Type B pancreatic cell (in vitro differentiated cells): ENCODE measurements at regions not wholly inside any gene's neighbourhood (a gene's known extent, or its start where the extent isn't known, plus 50 kb on each side); places are given as distances from the start of the nearest gene placed in this dataset.
A peak's percentile ranks its signal among the peaks of the same experiment; 100 is the strongest.

Experiments used
- DNase-seq: peaks from one replicate; pipeline ENCODE4 v3.0.0; 2021; ENCODE audit warnings: mixed read lengths; ENCODE audit not compliant: unreplicated experiment; ENCODE audit errors: extremely low spot score
- H3K27ac Mint-ChIP-seq: 2 replicates; pipeline ENCODE4 v1.8.0; 2021; ENCODE audit warnings: mild to moderate bottlenecking, mixed read lengths
- H3K27me3 Mint-ChIP-seq: 2 replicates; pipeline ENCODE4 v1.8.0; 2021; ENCODE audit warnings: mixed read lengths
- H3K36me3 Mint-ChIP-seq: 2 replicates; pipeline ENCODE4 v1.8.0; 2021; ENCODE audit warnings: mixed read lengths
- H3K4me1 Mint-ChIP-seq: one replicate; pipeline ENCODE4 v1.8.0; 2021; ENCODE audit warnings: mixed read lengths; ENCODE audit not compliant: unreplicated experiment
- H3K4me3 Mint-ChIP-seq: 2 replicates; pipeline ENCODE4 v1.8.0; 2021; ENCODE audit warnings: mild to moderate bottlenecking, mixed read lengths
- H3K9me3 Mint-ChIP-seq: 2 replicates; pipeline ENCODE4 v1.8.0; 2021; ENCODE audit warnings: mixed read lengths
- TF ChIP-seq, protein P1 (sequence below): fragments of 200-600 bp; sonication (generic); conservative IDR thresholded peaks from 2 replicates; pipeline ENCODE4 v1.5.0; 2021; ENCODE audit warnings: antibody characterized with exemption, mild to moderate bottlenecking

DNA sequence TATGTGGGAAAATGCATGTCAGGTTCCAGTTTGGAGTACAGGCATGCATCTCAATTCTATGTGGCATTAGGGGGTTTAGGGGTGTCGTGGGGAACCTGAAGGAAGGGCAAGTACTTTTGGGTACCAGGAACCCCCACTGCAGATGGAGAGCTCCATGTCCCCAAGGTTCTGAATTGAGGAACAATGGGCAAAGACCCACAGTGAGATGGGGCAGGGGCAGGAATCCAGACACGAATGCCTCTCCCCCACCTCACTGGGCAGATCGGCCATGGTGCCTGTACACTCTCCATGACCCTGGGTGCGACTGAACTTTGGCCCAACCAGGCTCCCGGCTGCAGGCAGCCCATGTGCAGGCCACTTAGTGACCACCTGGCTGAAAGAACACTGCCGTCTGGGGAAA is 209.3 kb downstream of the HAUS1 start:
- TF ChIP-seq, protein P1, sequence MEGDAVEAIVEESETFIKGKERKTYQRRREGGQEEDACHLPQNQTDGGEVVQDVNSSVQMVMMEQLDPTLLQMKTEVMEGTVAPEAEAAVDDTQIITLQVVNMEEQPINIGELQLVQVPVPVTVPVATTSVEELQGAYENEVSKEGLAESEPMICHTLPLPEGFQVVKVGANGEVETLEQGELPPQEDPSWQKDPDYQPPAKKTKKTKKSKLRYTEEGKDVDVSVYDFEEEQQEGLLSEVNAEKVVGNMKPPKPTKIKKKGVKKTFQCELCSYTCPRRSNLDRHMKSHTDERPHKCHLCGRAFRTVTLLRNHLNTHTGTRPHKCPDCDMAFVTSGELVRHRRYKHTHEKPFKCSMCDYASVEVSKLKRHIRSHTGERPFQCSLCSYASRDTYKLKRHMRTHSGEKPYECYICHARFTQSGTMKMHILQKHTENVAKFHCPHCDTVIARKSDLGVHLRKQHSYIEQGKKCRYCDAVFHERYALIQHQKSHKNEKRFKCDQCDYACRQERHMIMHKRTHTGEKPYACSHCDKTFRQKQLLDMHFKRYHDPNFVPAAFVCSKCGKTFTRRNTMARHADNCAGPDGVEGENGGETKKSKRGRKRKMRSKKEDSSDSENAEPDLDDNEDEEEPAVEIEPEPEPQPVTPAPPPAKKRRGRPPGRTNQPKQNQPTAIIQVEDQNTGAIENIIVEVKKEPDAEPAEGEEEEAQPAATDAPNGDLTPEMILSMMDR: no peak
- Mint-ChIP-seq H3K4me1 (no peaks in the 10 kb centered on the region), H3K4me3 (no peak overlapping the region), H3K36me3 (no peaks in the 10 kb centered on the region), H3K9me3 (no peaks in the 10 kb centered on the region), H3K27ac (no peak overlapping the region), H3K27me3 (peaks cover 5% of the 10 kb centered on the region)
- peak; percentile 48 for DNase-seq

DNA sequence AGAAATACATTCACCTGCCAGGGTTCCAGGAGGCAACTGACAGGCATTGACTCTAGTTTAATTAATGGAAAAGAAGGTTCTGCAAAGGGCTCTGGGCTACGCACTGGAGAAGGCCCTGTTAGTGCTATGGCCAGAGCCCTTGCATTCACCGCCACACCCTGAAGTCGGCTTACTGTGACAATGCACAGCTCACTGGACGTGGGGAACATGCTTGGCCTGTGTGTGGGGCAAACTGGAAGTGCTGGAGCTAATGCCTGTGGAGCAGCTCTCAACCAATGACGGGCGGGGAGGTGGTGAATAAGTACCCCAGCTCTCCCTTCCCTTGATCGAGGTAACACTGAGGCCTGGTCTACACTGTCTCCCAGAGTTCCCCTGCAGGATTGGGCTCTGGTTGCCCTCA is 209.8 kb downstream of the HAUS1 start:
- Mint-ChIP-seq H3K36me3 (no peaks in the 10 kb centered on the region), H3K9me3 (no peaks in the 10 kb centered on the region)

DNA sequence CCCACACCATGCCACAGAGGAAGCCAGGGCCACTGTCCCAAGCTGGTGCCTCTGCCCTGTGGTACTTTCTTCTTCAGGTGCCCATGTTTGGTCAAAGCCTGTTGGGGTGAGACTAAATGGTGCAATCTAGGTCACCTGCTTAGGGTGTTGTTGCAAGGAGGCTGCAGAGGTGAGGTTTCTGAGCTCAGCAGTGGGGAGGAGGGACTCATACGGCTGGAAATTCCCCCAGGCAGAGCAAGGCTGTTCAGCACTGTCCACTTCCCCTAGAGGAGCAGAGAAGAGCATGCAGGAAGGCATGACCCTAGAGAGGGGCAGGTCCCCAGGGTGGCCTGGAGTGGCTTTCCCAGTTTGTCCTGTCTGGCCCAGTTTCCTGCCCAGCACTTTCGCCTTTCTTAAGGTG is 211.0 kb downstream of the HAUS1 start:
- H3K4me3 Mint-ChIP-seq: no peak overlapping the region
- H3K36me3 Mint-ChIP-seq: no peaks in the 10 kb centered on the region
- peak; percentile 42 for DNase-seq
- TF ChIP-seq, protein P1: no peak
- no peak overlapping the region for H3K27ac Mint-ChIP-seq
- peaks cover 5% of the 10 kb centered on the region for H3K27me3 Mint-ChIP-seq
- no peaks in the 10 kb centered on the region for H3K9me3 Mint-ChIP-seq
- no peaks in the 10 kb centered on the region for H3K4me1 Mint-ChIP-seq

More for the DNA sequence above, 209.8 kb downstream of the HAUS1 start:
- Mint-ChIP-seq H3K27me3 (peaks cover 5% of the 10 kb centered on the region), H3K4me3 (no peak overlapping the region), H3K4me1 (no peaks in the 10 kb centered on the region), H3K27ac (no peak overlapping the region)
- TF ChIP-seq, protein P1: no peak
- DNase-seq: peak; percentile 40

DNA sequence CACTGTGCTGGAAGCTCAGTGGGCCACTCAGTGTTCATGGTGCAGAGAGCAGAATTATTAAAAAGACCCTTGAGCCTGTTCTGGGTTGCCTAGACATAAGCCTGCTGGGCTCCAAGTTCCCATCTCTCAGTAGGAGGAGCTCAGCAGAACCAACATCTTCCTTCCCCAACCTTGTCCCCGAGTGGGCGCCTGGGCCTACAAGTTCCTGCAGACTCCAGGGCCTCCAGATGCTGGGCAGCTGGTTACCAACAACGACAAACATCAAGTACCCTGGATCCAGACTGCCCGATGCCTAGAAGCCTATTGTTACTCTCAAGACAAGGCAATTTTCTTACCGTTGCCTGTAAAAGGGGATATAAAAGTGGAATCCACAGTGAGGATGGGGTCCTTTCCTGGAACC is 214.2 kb downstream of the HAUS1 start:
- Mint-ChIP-seq H3K4me1 (peaks cover 19% of the 10 kb centered on the region), H3K4me3 (no peak overlapping the region), H3K9me3 (no peaks in the 10 kb centered on the region), H3K27ac (no peak overlapping the region), H3K27me3 (no peaks in the 10 kb centered on the region), H3K36me3 (no peaks in the 10 kb centered on the region)
- TF ChIP-seq, protein P1: no peak
- DNase-seq: no peak

DNA sequence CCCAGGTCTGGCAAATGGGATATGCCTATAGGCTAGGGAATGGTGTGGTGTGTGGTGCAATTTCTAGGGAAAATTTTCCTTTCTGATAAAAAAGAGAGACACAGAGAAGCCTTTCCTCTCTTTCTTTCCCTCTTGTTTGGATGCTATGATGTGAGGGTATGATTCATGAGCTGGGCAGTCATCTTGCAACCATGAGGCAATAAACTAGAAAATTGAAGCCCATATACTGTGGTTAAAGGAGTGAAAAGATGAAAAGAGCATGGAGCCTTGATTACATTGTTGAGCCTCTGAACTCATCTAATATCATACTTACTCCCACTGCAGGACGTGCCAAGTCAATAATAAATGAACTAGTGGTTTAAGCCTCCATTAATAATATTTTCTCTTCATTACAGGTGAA is 215.6 kb downstream of the HAUS1 start:
- TF ChIP-seq, protein P1: no peak
- H3K9me3 Mint-ChIP-seq: no peaks in the 10 kb centered on the region
- no peak overlapping the region for H3K27ac Mint-ChIP-seq
- H3K4me3 Mint-ChIP-seq: no peak overlapping the region
- H3K4me1 Mint-ChIP-seq: peaks cover 27% of the 10 kb centered on the region
- DNase-seq: no peak
- no peaks in the 10 kb centered on the region for H3K36me3 Mint-ChIP-seq
- H3K27me3 Mint-ChIP-seq: peaks cover 3% of the 10 kb centered on the region

DNA sequence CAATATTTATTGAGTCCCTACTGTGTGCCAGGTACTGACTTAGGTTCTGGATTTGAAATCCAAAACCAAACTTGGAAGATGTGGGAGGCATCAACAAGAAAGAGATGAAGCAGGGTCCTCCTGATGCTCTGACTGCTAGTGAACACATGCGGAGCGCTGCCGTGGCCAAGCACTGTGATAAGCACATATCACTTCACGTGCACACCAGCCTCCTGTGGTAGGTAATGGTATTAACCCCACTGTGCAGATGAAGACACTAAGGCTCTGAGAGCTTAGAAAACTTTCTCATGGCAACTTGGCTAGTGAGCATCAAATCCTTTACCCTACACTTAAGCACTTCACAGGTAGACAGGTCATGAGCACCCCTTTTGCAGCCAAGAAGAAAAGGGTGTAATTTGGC is 216.1 kb downstream of the HAUS1 start:
- Mint-ChIP-seq H3K27ac (no peak overlapping the region), H3K4me3 (no peak overlapping the region), H3K27me3 (peaks cover 4% of the 10 kb centered on the region), H3K36me3 (no peaks in the 10 kb centered on the region), H3K4me1 (peaks cover 28% of the 10 kb centered on the region), H3K9me3 (no peaks in the 10 kb centered on the region)
- TF ChIP-seq, protein P1: peak; percentile 43
- DNase-seq: peak; percentile 45
